DND-41 (cell line): ENCODE measurements at regions not wholly inside any gene's neighbourhood (a gene's known extent, or its start where the extent isn't known, plus 50 kb on each side); places are given as distances from the start of the nearest gene placed in this dataset.

ENCODE experiments used
- ATAC-seq: fragments of 200-7000 bp; cut with Tn5 transposase; 3 replicates; pipeline ENCODE4 v1.9.1; 2021; ENCODE audit warnings: low read depth; ENCODE audit not compliant: insufficient read depth
- DNase-seq: peaks from one replicate; pipeline ENCODE4 v3.0.0-alpha.2; 2020
- H2AFZ ChIP-seq: 2 replicates; pipeline ENCODE4 v1.6.0; 2012; ENCODE audit warnings: low read depth, low read length
- H3K27ac ChIP-seq: 2 replicates; pipeline ENCODE4 v1.5.1; 2012; ENCODE audit warnings: low read length, inconsistent platforms
- H3K27me3 ChIP-seq: fragments of 200-600 bp; sonication (generic); 2 replicates; pipeline ENCODE4 v1.6.0; 2012; ENCODE audit warnings: low read length, mild to moderate bottlenecking, inconsistent platforms; ENCODE audit not compliant: insufficient read depth, poor library complexity
- H3K36me3 ChIP-seq: 2 replicates; pipeline ENCODE4 v1.5.1; 2012; ENCODE audit warnings: low read length, inconsistent platforms; ENCODE audit not compliant: insufficient read depth
- H3K4me1 ChIP-seq: 2 replicates; pipeline ENCODE4 v1.5.1; 2012; ENCODE audit warnings: mild to moderate bottlenecking, low read length; ENCODE audit not compliant: insufficient read depth
- H3K4me2 ChIP-seq: 2 replicates; pipeline ENCODE4 v1.6.0; 2012; ENCODE audit warnings: mild to moderate bottlenecking, moderate library complexity, low read length, inconsistent platforms; ENCODE audit not compliant: insufficient read depth
- H3K4me3 ChIP-seq, 2 experiments: fragments of 200-600 bp in 1 of 2; shearing (Covaris generic) in 1 of 2; 2 replicates each; pipeline ENCODE4 v1.5.1; 2012 to 2016; ENCODE audit warnings: inconsistent platforms in 2 of 2, low read length in 2 of 2, mild to moderate bottlenecking in 2 of 2, low read depth in 1 of 2, moderate library complexity in 1 of 2
- H3K79me2 ChIP-seq: 2 replicates; pipeline ENCODE4 v1.6.0; 2012; ENCODE audit warnings: low read length, inconsistent platforms; ENCODE audit not compliant: insufficient read depth
- H3K9ac ChIP-seq: 2 replicates; pipeline ENCODE4 v1.6.0; 2012; ENCODE audit warnings: low read depth, mild to moderate bottlenecking, inconsistent platforms, low read length, moderate library complexity
- H3K9me3 ChIP-seq: 2 replicates; pipeline ENCODE4 v1.5.1; 2012; ENCODE audit warnings: low read length, moderate library complexity, mild to moderate bottlenecking, inconsistent platforms; ENCODE audit not compliant: insufficient read depth, severe bottlenecking
- H4K20me1 ChIP-seq: 2 replicates; pipeline ENCODE4 v1.6.0; 2012; ENCODE audit warnings: low read length; ENCODE audit not compliant: insufficient read depth
- CTCF ChIP-seq: IDR thresholded peaks from 2 replicates; pipeline ENCODE4 v1.5.1; 2012; ENCODE audit warnings: borderline replicate concordance, low read length, moderate library complexity, mild to moderate bottlenecking; ENCODE audit not compliant: poor library complexity, severe bottlenecking; ENCODE audit errors: extremely low read depth
- EZH2 ChIP-seq: IDR thresholded peaks from 3 replicates; pipeline ENCODE4 v1.6.1; 2012; ENCODE audit warnings: borderline replicate concordance, low read depth, mild to moderate bottlenecking, moderate library complexity, low read length, inconsistent platforms; ENCODE audit not compliant: severe bottlenecking

- ATAC-seq = no peak
- no peak overlapping the region for H3K4me3 ChIP-seq
Measured at GRCh38 chr2:19683556-19683955, 218.2 kb downstream of the TTC32 start.

GRCh38 chr2:19682493-19682892 lies 219.3 kb downstream of the TTC32 start:
- H3K4me3 ChIP-seq = no peak overlapping the region

More at GRCh38 chr2:19683556-19683955, 218.2 kb downstream of the TTC32 start:
- no peak for DNase-seq
- Histone ChIP-seq H3K4me1 (no peaks in the 10 kb centered on the region), H3K9me3 (no peaks in the 10 kb centered on the region), H3K79me2 (no peaks in the 10 kb centered on the region), H3K4me2 (no peak overlapping the region), H3K9ac (no peak overlapping the region), H3K27me3 (no peaks in the 10 kb centered on the region), H3K36me3 (no peaks in the 10 kb centered on the region), H2AFZ (no peak overlapping the region), H3K27ac (no peak overlapping the region), H4K20me1 (no peaks in the 10 kb centered on the region)
- TF ChIP-seq EZH2 = no peak
- no peak for TF ChIP-seq CTCF

GRCh38 chr2:19677825-19678518 lies 223.8 kb downstream of the TTC32 start:
- Histone ChIP-seq H3K27me3 (no peaks in the 10 kb centered on the region), H3K36me3 (no peaks in the 10 kb centered on the region), H4K20me1 (no peaks in the 10 kb centered on the region), H3K9ac (no peak overlapping the region), H3K4me2 (no peak overlapping the region), H3K9me3 (no peaks in the 10 kb centered on the region), H3K4me1 (no peaks in the 10 kb centered on the region), H2AFZ (no peak overlapping the region), H3K79me2 (no peaks in the 10 kb centered on the region), H3K27ac (no peak overlapping the region), H3K4me3 (no peak overlapping the region)
- TF ChIP-seq CTCF (no peak), EZH2 (no peak)
- ATAC-seq (no peak), DNase-seq (no peak)

More at GRCh38 chr2:19682493-19682892, 219.3 kb downstream of the TTC32 start:
- ATAC-seq = no peak
- no peak for DNase-seq
- H3K27ac ChIP-seq = no peak overlapping the region
- no peaks in the 10 kb centered on the region for H3K27me3 ChIP-seq
- TF ChIP-seq CTCF (no peak), EZH2 (no peak)
- H3K4me1 ChIP-seq = no peaks in the 10 kb centered on the region
- no peak overlapping the region for H3K9ac ChIP-seq
- H4K20me1 ChIP-seq = no peaks in the 10 kb centered on the region
- no peaks in the 10 kb centered on the region for H3K9me3 ChIP-seq
- H3K36me3 ChIP-seq = no peaks in the 10 kb centered on the region
- H3K79me2 ChIP-seq = no peaks in the 10 kb centered on the region
- no peak overlapping the region for H2AFZ ChIP-seq
- no peak overlapping the region for H3K4me2 ChIP-seq
